K562 (cell line): ENCODE measurements at regions not wholly inside any gene's neighbourhood (a gene's known extent, or its start where the extent isn't known, plus 50 kb on each side); places are given as distances from the start of the nearest gene placed in this dataset.

Experiments
- ATAC-seq: fragments of 200-7000 bp; cut with Tn5 transposase; 3 replicates; pipeline ENCODE4 v1.9.1; 2020; ENCODE audit warnings: moderate library complexity
- BruUV-seq: library from RNA; stranded (reverse); fragments of 400-500 nt; replicated peaks from 2 replicates; lab custom pipeline; 2021; lab: Mats Ljungman, UMichigan
- CTCF ChIA-PET: fragments of 300-600 bp; formaldehyde crosslinking; extraction: SDS; loops from one replicate; lab custom pipeline; 2021; ENCODE audit warnings: low intra/inter-chr PET ratio; lab: Yijun Ruan, JAX
- POLR2A ChIA-PET: fragments of 300-600, 350-650 bp; sonication (Branson Sonifier 250); formaldehyde crosslinking; extraction: SDS; loops from one replicate; lab custom pipeline; 2021; ENCODE audit warnings: antibody characterized with exemption, inconsistent platforms; lab: Yijun Ruan, JAX
- DNase-seq, 4 experiments: peaks; one replicate each; pipeline versions ENCODE4 v3.0.0 to v3.0.0-alpha.2; 2011 to 2018; ENCODE audit warnings: low spot score in 3 of 4, mixed read lengths in 3 of 4; ENCODE audit errors: extremely low read depth in 1 of 4
- FAIRE-seq: peaks from 2 replicates; lab custom pipeline; 2011; peaks lifted over from hg19 to GRCh38; lab: Jason Lieb, UNC
- H2AFZ ChIP-seq: 2 replicates; pipeline ENCODE4 v1.6.0; 2011; ENCODE audit warnings: low read depth, low read length, control low read depth, inconsistent platforms
- H3K27ac ChIP-seq: fragments of 200-600 bp; 3 replicates; pipeline ENCODE4 v1.8.0; 2011; ENCODE audit warnings: low read depth, mild to moderate bottlenecking, control low read depth, inconsistent platforms, low read length, moderate library complexity, mixed read lengths; ENCODE audit errors: extremely low read depth
- H3K27me3 ChIP-seq, 2 experiments: fragments of 300-600 bp in 1 of 2; 2 replicates in 1 of 2; 3 replicates in 1 of 2; pipeline versions ENCODE4 v1.6.0 to v1.8.0; 2011; ENCODE audit warnings: inconsistent platforms in 2 of 2, low read length in 2 of 2, mild to moderate bottlenecking in 1 of 2, mixed read lengths in 1 of 2, moderate library complexity in 1 of 2; ENCODE audit not compliant: control insufficient read depth in 2 of 2, insufficient read depth in 2 of 2
- H3K36me3 ChIP-seq: fragments of 300-600 bp; 3 replicates; pipeline ENCODE4 v1.8.0; 2011; ENCODE audit warnings: mild to moderate bottlenecking, low read length, inconsistent platforms; ENCODE audit not compliant: control insufficient read depth, insufficient read depth
- H3K4me1 ChIP-seq, 2 experiments: fragments of 200-600 bp in 1 of 2; replicated peaks in 1 of 2; 2 replicates in 1 of 2; 3 replicates in 1 of 2; pipeline versions ENCODE4 v1.5.1 to v1.8.0; 2011; ENCODE audit warnings: inconsistent platforms in 2 of 2, low read length in 2 of 2, mild to moderate bottlenecking in 1 of 2, mixed read lengths in 1 of 2, moderate library complexity in 1 of 2; ENCODE audit not compliant: control insufficient read depth in 2 of 2, insufficient read depth in 2 of 2
- H3K4me2 ChIP-seq: 2 replicates; pipeline ENCODE4 v1.6.1; 2011; ENCODE audit warnings: low read length, control low read depth, inconsistent platforms, mixed read lengths; ENCODE audit not compliant: insufficient read depth
- H3K4me3 ChIP-seq: fragments of 200-600 bp; sonication (generic), shearing (Covaris generic); 2 replicates; pipeline ENCODE4 v1.5.1; 2016; ENCODE audit warnings: control low read depth, inconsistent platforms
- H3K79me2 ChIP-seq: fragments of 200-600 bp; 3 replicates; pipeline ENCODE4 v1.8.0; 2011; ENCODE audit warnings: low read length, inconsistent platforms; ENCODE audit not compliant: control insufficient read depth, insufficient read depth
- H3K9ac ChIP-seq, 2 experiments: 2 replicates each; pipeline versions ENCODE4 v1.6.0 to v1.6.1; 2011; ENCODE audit warnings: low read depth in 2 of 2, low read length in 2 of 2, control low read depth in 1 of 2, inconsistent platforms in 1 of 2, mild to moderate bottlenecking in 1 of 2, mixed read lengths in 1 of 2; ENCODE audit not compliant: insufficient read depth in 1 of 2
- H3K9me1 ChIP-seq: one replicate; pipeline ENCODE4 v1.6.0; 2011; ENCODE audit warnings: inconsistent platforms, mild to moderate bottlenecking, low read length, moderate library complexity; ENCODE audit not compliant: control insufficient read depth, insufficient read depth
- H3K9me3 ChIP-seq: replicated peaks from 2 replicates; pipeline ENCODE4 v1.5.1; 2011; ENCODE audit warnings: low read depth, low read length, inconsistent platforms; ENCODE audit not compliant: control insufficient read depth, insufficient read depth
- H4K20me1 ChIP-seq: replicated peaks from 2 replicates; pipeline ENCODE4 v1.6.1; 2011; ENCODE audit warnings: low read length, inconsistent platforms, mixed read lengths; ENCODE audit not compliant: control insufficient read depth, insufficient read depth
- C11orf30 ChIP-seq: fragments of 450-650 bp; IDR thresholded peaks from 2 replicates; pipeline ENCODE4 v1.6.1; 2016; ENCODE audit warnings: low read depth, mild to moderate bottlenecking
- CTCF ChIP-seq, 3 experiments: IDR thresholded peaks in 2 of 3; conservative IDR thresholded peaks in 1 of 3; 2 replicates each; pipeline ENCODE4 v1.5.1; 2011 to 2012; ENCODE audit warnings: low read length in 3 of 3, mild to moderate bottlenecking in 3 of 3, control low read depth in 2 of 3, improper control_type of control experiment in 1 of 3, inconsistent platforms in 1 of 3, low read depth in 1 of 3, mixed read lengths in 1 of 3, moderate library complexity in 1 of 3; ENCODE audit not compliant: insufficient read depth in 2 of 3
- KDM1A ChIP-seq, 2 experiments: fragments of 450-650 bp; IDR thresholded peaks; 2 replicates each; pipeline ENCODE4 v1.6.1; 2016; ENCODE audit warnings: mild to moderate bottlenecking in 2 of 2
- RAD21 ChIP-seq, 2 experiments: fragments of 250-450 bp in 1 of 2; fragments of 450-650 bp in 1 of 2; sonication (Bioruptor Pico) in 1 of 2; formaldehyde crosslinking in 1 of 2; IDR thresholded peaks in 1 of 2; conservative IDR thresholded peaks in 1 of 2; 2 replicates each; pipeline versions ENCODE4 v1.4.0 to v1.8.0; 2020 to 2022; ENCODE audit warnings: mild to moderate bottlenecking in 2 of 2, moderate library complexity in 1 of 2
- WGBS: fragments of 100-300 bp; shearing (Covaris generic); methylation state at CpG from one replicate; pipeline ENCODE4 v1.1.6; 2016; ENCODE audit warnings: low coverage, mixed read lengths; ENCODE audit not compliant: insufficient coverage; ENCODE audit errors: missing lambda C conversion rate; 5-methylcytosine and 5-hydroxymethylcytosine counted together
- in situ Hi-C: fragments of 300-500 bp; cut with MboI; formaldehyde crosslinking; loops from 4 replicates; pipeline ENCODE4 v1.15.0; 2018; ENCODE audit warnings: inconsistent platforms, mixed read lengths
- intact Hi-C: fragments of 100-400 bp; cut with micrococcal nuclease; formaldehyde crosslinking; loops from 2 replicates; pipeline ENCODE4 v1.14.2; 2022

DNA sequence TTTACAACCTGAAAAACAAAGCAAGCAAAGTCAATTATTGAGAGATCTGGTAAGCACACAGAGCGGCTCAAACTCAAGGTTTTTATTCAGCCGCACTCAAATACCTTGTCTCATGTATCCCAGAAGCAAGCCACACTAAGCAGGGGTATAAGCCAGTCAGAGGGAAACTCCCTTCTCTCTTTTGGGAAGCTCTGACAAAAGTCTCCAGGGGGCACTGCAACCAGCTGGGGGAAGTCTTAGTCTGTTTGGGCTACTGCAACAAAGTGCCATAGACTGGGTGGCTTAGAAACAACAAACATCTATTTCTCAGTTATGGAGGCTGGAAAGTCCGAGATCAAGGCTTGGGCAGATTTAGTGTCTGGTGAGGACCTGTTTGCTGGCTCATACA is 246.0 kb downstream of the ENC1 start:
- WGBS, result 61% methylated on average over 3 of the region's 3 CpGs
- CTCF ChIA-PET, result no interaction called here
- peak; percentile 64 for ATAC-seq

More for the DNA sequence above, 246.0 kb downstream of the ENC1 start:
- Histone ChIP-seq H3K4me2 (no peak overlapping the region), H2AFZ (no peak overlapping the region; the same call in 1 of the 2 replicates), H3K27me3 (no peaks in the 10 kb centered on the region), H3K36me3 (no peaks in the 10 kb centered on the region), H3K4me3 (no peak overlapping the region), H4K20me1 (no peaks in the 10 kb centered on the region), H3K9ac (no peak overlapping the region), H3K79me2 (no peaks in the 10 kb centered on the region), H3K4me1 (peaks cover 0 to 8% of the 10 kb centered on the region in 2 experiments; a peak in 3 of 5 replicates), H3K27ac (no peak overlapping the region), H3K9me3 (no peaks in the 10 kb centered on the region), H3K9me1 (no peaks in the 10 kb centered on the region)
- DNase-seq (no peak), FAIRE-seq (no peak)
- POLR2A ChIA-PET, result interaction anchor here (0.8 kb wide), 1 partner anchor 67 kb away, joined by 3 read pairs; no protein-coding TSS in a partner anchor
- intact Hi-C loops, result loop anchor here (5.0 kb wide), 1 partner anchor 248 kb away; the partner anchor contains the start of gene ENC1
- TF ChIP-seq RAD21 (CRISPR knock-in tag; conservative IDR thresholded peaks at IDR 0.05 in 1 of 2, IDR thresholded peaks at IDR 0.05 in 1 of 2), result peak in 1 of 2 experiments; percentile 44; a peak in 1 of 4 replicates
- peak in 1 of 3 experiments; percentile 31; a peak in 2 of 6 replicates for TF ChIP-seq CTCF (IDR thresholded peaks at IDR 0.05 in 2 of 3, conservative IDR thresholded peaks at IDR 0.05 in 1 of 3; ENCODE audit: insufficient read depth in 2 of 3, low read depth in 1 of 3, low read length in 3 of 3)
- TF ChIP-seq C11orf30, result no peak
- TF ChIP-seq KDM1A (IDR thresholded peaks at IDR 0.05), result no peak
- in situ Hi-C loops, result no loop called here
- no TSS peak for BruUV-seq
